CD14-positive monocyte (primary cell): ENCODE measurements at regions not wholly inside any gene's neighbourhood (a gene's known extent, or its start where the extent isn't known, plus 50 kb on each side); places are given as distances from the start of the nearest gene placed in this dataset.

ENCODE experiments used
- DNase-seq, 3 donors: peaks; one replicate each; pipeline ENCODE4 v3.0.0-alpha.2; 2011 to 2022
- H2AFZ ChIP-seq: 2 replicates; pipeline ENCODE4 v1.6.0; 2012; ENCODE audit warnings: mild to moderate bottlenecking, low read depth, low read length, inconsistent platforms; ENCODE audit not compliant: insufficient read depth, poor library complexity, severe bottlenecking
- H3K27ac ChIP-seq, 2 donors: 1 replicate in 1 of 2; 2 replicates in 1 of 2; pipeline ENCODE4 v1.5.1; 2012 to 2013; ENCODE audit warnings: low read length in 2 of 2, control low read depth in 1 of 2, inconsistent platforms in 1 of 2, low read depth in 1 of 2, mild to moderate bottlenecking in 1 of 2
- H3K27me3 ChIP-seq, 2 donors: one replicate each; pipeline versions ENCODE4 v1.6.0 to v1.6.1; 2011 to 2013; ENCODE audit warnings: low read length in 2 of 2; ENCODE audit not compliant: control insufficient read depth in 2 of 2, insufficient read depth in 2 of 2
- H3K36me3 ChIP-seq, 2 donors: replicated peaks in 1 of 2; 1 replicate in 1 of 2; 2 replicates in 1 of 2; pipeline versions ENCODE4 v1.5.1 to v1.6.1; 2012 to 2013; ENCODE audit warnings: low read length in 2 of 2, control low read depth in 1 of 2, inconsistent platforms in 1 of 2, mild to moderate bottlenecking in 1 of 2; ENCODE audit not compliant: insufficient read depth in 2 of 2, control insufficient read depth in 1 of 2
- H3K4me1 ChIP-seq, 2 donors: 1 replicate in 1 of 2; 2 replicates in 1 of 2; pipeline versions ENCODE4 v1.5.1 to v1.6.1; 2012 to 2013; ENCODE audit warnings: low read length in 2 of 2, control low read depth in 1 of 2, inconsistent platforms in 1 of 2, mild to moderate bottlenecking in 1 of 2, moderate library complexity in 1 of 2; ENCODE audit not compliant: insufficient read depth in 2 of 2, control insufficient read depth in 1 of 2
- H3K4me2 ChIP-seq: replicated peaks from 2 replicates; pipeline ENCODE3; 2012; ENCODE audit warnings: low read length, moderate library complexity, mild to moderate bottlenecking; ENCODE audit not compliant: poor library complexity, severe bottlenecking; ENCODE audit errors: extremely low read depth
- H3K4me3 ChIP-seq, 3 experiments: fragments of 200-600 bp in 1 of 3; sonication (generic) in 1 of 3; replicated peaks in 1 of 3; 1 replicate in 2 of 3; 2 replicates in 1 of 3; pipeline ENCODE4 v1.5.1; 2011 to 2013; ENCODE audit warnings: low read length in 3 of 3, mild to moderate bottlenecking in 3 of 3, control low read depth in 2 of 3, low read depth in 2 of 3, inconsistent platforms in 1 of 3, moderate library complexity in 1 of 3
- H3K79me2 ChIP-seq: 2 replicates; pipeline ENCODE4 v1.6.0; 2012; ENCODE audit warnings: mild to moderate bottlenecking, control low read depth, inconsistent platforms, low read length, moderate library complexity; ENCODE audit not compliant: insufficient read depth
- H3K9ac ChIP-seq: 2 replicates; pipeline ENCODE4 v1.6.0; 2017; ENCODE audit warnings: low read length, mild to moderate bottlenecking; ENCODE audit not compliant: insufficient read depth, poor library complexity, severe bottlenecking
- H3K9me3 ChIP-seq, 2 donors: replicated peaks in 1 of 2; 1 replicate in 1 of 2; 2 replicates in 1 of 2; pipeline versions ENCODE4 v1.5.1 to v1.6.1; 2012 to 2013; ENCODE audit warnings: low read length in 2 of 2, control low read depth in 1 of 2; ENCODE audit not compliant: control insufficient read depth in 1 of 2, insufficient read depth in 1 of 2
- H4K20me1 ChIP-seq: 2 replicates; pipeline ENCODE4 v1.6.0; 2012; ENCODE audit warnings: mild to moderate bottlenecking, low read length, control low read depth, moderate library complexity; ENCODE audit not compliant: insufficient read depth
- H3K27ac Mint-ChIP-seq, 7 donors: one replicate each; pipeline ENCODE4 v1.8.0; 2020; ENCODE audit warnings: mild to moderate bottlenecking in 7 of 7, mixed read lengths in 7 of 7, moderate library complexity in 6 of 7, inconsistent platforms in 2 of 7
- H3K27me3 Mint-ChIP-seq, 3 donors: one replicate each; pipeline ENCODE4 v1.8.0; 2021 to 2022; ENCODE audit warnings: low read depth in 3 of 3, mild to moderate bottlenecking in 3 of 3, mixed read lengths in 3 of 3, moderate library complexity in 3 of 3, inconsistent platforms in 1 of 3
- H3K36me3 Mint-ChIP-seq, 2 donors: one replicate each; pipeline ENCODE4 v1.8.0; 2020; ENCODE audit warnings: mixed read lengths in 2 of 2, inconsistent platforms in 1 of 2, mild to moderate bottlenecking in 1 of 2
- H3K4me1 Mint-ChIP-seq: one replicate; pipeline ENCODE4 v1.8.0; 2020; ENCODE audit warnings: mild to moderate bottlenecking, mixed read lengths
- H3K4me3 Mint-ChIP-seq, 2 donors: one replicate each; pipeline ENCODE4 v1.8.0; 2020; ENCODE audit warnings: mild to moderate bottlenecking in 2 of 2, mixed read lengths in 2 of 2, moderate library complexity in 1 of 2
- H3K9me3 Mint-ChIP-seq, 7 donors: one replicate each; pipeline ENCODE4 v1.8.0; 2020 to 2022; ENCODE audit warnings: mixed read lengths in 7 of 7, mild to moderate bottlenecking in 6 of 7, moderate library complexity in 6 of 7, inconsistent platforms in 2 of 7
- CTCF ChIP-seq: fragments of 200-600 bp; IDR thresholded peaks from one replicate; pipeline ENCODE4 v1.8.0; 2022; ENCODE audit warnings: antibody characterized with exemption, mild to moderate bottlenecking
- WGBS: methylation state at CpG from one replicate; pipeline ENCODE4 v1.1.5; 2013; ENCODE audit warnings: missing lambda C conversion rate; ENCODE audit not compliant: insufficient coverage; 5-methylcytosine and 5-hydroxymethylcytosine counted together
- intact Hi-C, 2 donors: fragments of 100-400 bp; cut with micrococcal nuclease; formaldehyde crosslinking; loops; one replicate each; pipeline versions ENCODE4 v1.15.0 to v1.15.1; 2023

- no peak overlapping the region for H3K4me3 Mint-ChIP-seq
- H3K27ac Mint-ChIP-seq, result no peak overlapping the region
- no peaks in the 10 kb centered on the region for H3K36me3 ChIP-seq
- H3K9me3 Mint-ChIP-seq, result peaks cover 0 to 5% (median 0%) of the 10 kb centered on the region in 7 donors
- no peak overlapping the region for H3K27ac ChIP-seq
- no peaks in the 10 kb centered on the region for H3K36me3 Mint-ChIP-seq
- no peak for DNase-seq
- H3K4me3 ChIP-seq, result no peak overlapping the region
- no peak overlapping the region for H3K4me2 ChIP-seq
- 100% methylated on average over 1 of the region's 3 CpGs for WGBS
- H4K20me1 ChIP-seq, result no peaks in the 10 kb centered on the region
- H3K9ac ChIP-seq, result no peak overlapping the region
- intact Hi-C loops, result no loop called here
- H2AFZ ChIP-seq, result no peak overlapping the region
- H3K4me1 Mint-ChIP-seq, result no peaks in the 10 kb centered on the region
- no peaks in the 10 kb centered on the region for H3K4me1 ChIP-seq
- no peaks in the 10 kb centered on the region for H3K27me3 ChIP-seq
- H3K9me3 ChIP-seq, result no peaks in the 10 kb centered on the region
- no peaks in the 10 kb centered on the region for H3K79me2 ChIP-seq
- peaks cover 0 to 4% (median 0%) of the 10 kb centered on the region in 3 donors for H3K27me3 Mint-ChIP-seq
- TF ChIP-seq CTCF, result no peak
Measured at GRCh38 chr15:94703596-94703995, 472.2 kb downstream of the MCTP2 start.

- Histone ChIP-seq H2AFZ (no peak overlapping the region), H3K4me3 (no peak overlapping the region), H3K4me2 (no peak overlapping the region)
Measured at GRCh38 chr15:94704421-94704820, 473.1 kb downstream of the MCTP2 start.

More at GRCh38 chr15:94704421-94704820, 473.1 kb downstream of the MCTP2 start:
- peaks cover 0 to 6% (median 0%) of the 10 kb centered on the region in 7 donors for H3K9me3 Mint-ChIP-seq
- Histone ChIP-seq H3K27ac (no peak overlapping the region), H3K9ac (no peak overlapping the region), H3K4me1 (no peaks in the 10 kb centered on the region), H3K79me2 (no peaks in the 10 kb centered on the region), H3K27me3 (no peaks in the 10 kb centered on the region), H4K20me1 (no peaks in the 10 kb centered on the region), H3K9me3 (no peaks in the 10 kb centered on the region), H3K36me3 (no peaks in the 10 kb centered on the region)
- TF ChIP-seq CTCF, result no peak
- DNase-seq, result no peak
- peaks cover 0 to 4% (median 0%) of the 10 kb centered on the region in 3 donors for H3K27me3 Mint-ChIP-seq
- H3K36me3 Mint-ChIP-seq, result no peaks in the 10 kb centered on the region
- no peak overlapping the region for H3K4me3 Mint-ChIP-seq
- intact Hi-C loops, result no loop called here
- peak overlapping the region in 1 of 7 donors; percentile 5 for H3K27ac Mint-ChIP-seq
- H3K4me1 Mint-ChIP-seq, result no peaks in the 10 kb centered on the region
